ENCODE measurements at regions not wholly inside any gene's neighbourhood (a gene's known extent, or its start where the extent isn't known, plus 50 kb on each side); places are given as distances from the start of the nearest gene placed in this dataset.

DNA sequence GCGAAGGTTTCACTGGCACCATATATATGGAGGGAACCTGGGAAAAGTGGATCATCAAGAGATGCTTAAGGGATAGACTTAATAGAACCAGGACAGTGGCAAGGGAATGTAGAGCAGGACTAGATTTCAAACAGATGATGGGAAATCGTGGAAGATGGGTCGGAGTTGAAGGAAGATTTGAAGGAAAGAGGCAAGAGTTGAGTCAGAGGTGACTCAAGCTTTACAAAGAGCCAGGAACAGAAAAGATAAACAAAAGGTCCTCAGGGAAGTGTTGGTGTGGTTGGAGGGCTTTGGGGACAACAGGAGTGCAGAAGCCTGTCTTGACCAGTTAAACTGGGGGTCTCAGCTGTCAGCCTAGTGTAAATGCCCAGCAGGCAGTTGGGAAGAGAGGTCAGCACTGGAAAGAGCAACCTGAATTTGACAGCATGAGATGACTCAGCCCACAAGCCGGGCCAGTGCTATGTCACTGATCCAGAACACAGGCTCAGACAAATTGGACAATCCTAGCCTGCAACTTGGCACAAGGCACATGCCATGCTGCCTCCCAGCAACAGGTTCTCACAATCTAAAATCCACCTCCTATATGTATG lies 230.5 kb downstream of the IDS start:
- no peak for DNase-seq

DNA sequence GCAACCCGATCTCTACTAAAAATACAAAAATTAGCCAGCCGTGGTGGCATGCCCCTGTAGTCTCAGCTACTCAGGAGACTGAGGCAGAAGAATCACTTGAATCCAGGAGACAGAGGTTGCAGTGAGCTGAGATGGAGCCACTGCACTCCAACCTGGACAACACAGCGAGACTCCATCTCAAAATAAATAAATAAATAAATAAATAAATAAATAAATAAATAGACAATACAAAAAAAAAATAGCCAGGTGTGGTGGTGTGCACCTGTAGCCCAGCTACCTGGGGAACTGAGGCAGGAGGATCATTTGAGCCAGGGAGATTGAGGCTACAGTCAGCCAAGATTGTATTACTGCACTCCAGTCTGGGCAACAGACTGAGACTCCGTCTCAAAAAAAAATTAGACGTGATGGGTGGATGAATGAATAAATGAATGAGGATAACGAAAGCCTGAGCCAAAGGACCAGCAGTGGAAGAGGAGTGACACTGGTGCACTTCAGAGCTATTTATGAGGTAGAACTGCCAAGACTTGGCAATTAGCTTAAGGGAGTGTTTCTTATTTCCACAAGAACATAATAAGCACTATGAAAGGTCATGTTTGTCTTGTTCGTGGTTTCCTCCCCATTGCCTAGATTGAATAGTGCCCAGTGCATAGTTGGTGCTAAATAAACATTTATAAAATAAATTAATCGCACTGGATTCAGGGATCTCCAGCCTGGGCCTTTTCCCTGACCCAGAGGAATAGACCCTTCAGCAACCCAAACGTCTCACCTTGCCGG lies 232.2 kb downstream of the IDS start:
- no peak for DNase-seq

DNA sequence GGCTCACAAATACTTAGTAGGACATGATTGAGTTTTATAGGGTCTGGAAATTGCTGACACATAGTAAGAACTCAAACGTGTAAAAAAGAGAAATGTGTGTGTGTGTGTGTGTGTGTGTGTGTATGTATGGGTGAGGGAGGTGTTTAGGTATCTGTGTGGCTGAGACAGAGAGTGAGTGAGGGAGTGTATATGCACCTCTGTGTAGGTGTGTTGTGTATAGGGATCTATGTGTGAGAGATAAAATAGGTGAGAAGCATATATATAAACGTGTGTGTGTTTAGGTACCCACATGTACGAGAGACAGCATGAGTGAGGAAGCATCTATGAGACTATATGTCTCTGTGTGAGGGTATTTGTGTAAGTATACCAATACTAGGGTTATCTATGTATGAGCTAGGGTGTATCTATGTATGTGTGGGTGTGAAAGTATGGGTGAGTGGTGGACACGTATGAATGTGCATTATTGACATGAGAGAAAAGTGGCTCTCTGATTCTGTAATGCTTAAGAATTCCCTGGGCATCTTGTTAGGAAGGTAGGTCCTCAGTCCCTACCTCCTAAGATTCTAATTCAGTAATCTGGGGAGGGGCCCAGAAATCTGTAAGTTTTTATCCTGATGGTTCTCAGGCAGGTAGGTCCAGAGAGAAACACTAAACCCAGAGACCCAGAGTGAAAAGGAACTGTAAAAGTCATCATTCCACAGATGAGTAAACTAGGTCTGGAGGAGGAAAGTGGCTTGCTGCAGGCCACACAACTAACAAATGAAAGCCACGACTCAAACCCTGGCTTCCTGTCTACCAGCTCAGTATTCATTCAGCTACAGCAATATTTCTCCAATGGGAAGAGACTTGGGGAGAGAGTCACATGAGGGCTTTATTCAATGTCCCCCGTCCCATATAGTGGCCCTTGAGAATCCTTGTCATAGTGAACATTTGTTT lies 237.0 kb downstream of the IDS start:
- no peak for DNase-seq

DNA sequence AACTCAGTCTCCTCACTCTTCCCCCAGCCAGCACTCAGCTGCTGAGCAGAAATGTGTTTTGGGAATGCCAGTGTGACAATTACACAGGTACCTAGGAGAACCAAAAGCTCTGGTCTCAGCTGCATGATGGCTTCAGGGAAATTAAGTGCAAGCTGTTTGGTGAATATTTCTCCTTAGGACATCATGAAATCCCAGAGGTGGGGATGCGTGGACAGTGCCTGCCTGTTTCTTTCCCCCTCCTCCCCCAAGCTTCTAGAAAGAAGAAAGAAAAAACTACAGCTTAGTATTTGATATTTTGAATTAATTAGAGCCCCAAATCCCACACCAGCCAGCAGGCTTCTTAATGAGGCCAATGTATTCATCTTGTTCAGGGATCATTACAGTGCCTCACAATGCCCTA lies 243.0 kb downstream of the IDS start:
- DNase-seq: no peak

DNA sequence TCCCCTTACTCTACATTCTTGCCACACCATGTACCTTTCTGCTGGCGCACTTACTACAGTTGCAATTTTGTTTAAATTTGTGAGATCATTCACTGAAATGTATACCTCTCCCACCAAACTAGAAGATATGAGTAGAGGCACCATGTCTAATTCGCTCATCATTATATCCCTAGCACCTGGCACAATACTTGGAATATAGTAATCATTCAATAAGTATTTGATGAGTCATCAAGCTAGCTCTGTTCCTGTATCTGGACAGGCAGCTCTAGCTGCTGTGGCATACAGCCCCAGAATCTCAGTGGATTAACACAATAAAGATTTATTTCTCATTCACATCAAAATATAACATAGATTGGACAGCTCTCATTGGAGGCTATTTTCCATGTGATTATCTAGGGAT lies 245.9 kb downstream of the IDS start:
- DNase-seq: no peak

DNA sequence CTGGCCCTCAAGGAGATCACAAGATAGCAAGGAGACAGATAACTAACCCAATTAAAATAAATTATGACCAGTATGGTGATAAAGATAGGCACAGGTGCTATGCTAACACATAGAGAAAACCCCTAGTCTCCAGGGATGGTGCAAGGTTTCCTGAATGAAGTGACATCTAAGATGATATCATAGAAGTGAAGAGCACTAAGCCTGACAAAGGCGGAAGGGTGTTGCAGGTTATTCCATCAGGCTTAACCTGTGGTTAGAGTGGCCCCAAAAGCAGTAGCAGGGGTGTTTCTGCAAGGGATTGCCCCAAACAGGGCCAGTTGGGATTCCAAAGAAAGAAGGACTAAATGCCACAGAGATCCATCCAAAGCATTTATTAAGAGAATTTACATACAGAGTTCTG lies 249.2 kb downstream of the IDS start:
- no peak for DNase-seq

DNA sequence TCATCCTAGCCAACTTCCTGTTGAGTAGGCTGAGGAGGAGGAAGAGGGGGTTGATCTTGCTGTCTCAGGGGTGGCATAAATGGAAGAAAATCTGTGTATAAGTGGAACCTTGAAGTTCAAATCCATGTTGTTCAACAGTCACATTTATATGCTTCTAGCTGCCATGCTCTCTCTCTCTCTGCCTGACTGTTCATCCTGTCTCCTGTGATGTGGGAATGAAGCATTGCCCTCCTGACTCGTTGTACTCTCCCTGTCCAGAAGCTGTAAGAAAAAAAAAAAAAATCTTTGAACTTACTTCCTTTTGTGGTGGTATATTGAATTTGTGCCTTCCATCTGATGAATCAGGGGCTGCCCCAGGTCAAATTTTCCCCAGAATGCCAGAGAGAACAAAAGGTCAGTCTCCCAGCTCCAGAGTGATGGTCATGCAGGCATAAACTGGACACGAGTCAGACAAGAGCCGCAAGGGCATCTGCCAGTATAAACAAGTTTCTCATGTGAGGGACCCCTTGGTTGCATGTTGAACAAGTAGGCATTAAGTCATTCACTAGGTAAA lies 257.0 kb downstream of the IDS start:
- no peak for DNase-seq

DNA sequence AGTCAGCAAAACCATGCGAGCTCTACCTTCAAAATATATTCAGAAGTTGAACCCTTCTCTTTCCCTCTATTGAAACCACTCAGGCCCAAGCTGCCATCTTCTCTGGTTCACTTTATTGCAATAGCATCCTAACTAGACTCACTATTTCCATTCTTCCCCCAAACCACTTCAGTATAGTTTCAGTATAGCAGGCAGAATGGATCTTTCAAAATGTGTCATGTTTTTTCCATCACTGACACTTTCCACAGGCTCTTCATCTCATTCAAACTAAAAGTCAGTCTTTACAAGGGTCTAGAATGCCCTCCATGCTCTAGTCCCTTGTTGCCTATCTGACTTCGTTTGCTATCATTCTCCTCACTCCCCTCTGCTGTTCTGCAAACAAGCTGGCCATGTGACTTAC lies 274.4 kb downstream of the IDS start:
- DNase-seq: no peak

DNA sequence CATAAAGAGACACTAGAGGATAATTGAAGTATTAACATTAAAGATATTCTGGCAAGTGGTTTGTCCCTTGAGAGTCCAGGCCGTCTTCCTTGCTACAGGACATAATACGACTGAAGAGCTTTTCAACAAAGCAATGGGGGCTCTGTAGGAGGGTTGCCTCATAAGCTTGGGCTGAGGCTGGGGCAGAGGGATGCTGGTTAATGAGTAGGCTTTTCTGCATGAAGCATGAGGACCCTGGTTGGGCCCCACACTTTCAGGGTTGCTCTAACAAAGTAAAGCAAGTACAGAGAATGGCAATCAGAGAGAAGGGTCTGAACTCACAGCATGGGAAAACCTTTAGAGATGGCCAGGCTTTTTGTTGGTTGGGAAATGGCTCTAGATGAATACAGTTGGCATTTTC lies 281.3 kb downstream of the IDS start:
- DNase-seq: no peak

DNA sequence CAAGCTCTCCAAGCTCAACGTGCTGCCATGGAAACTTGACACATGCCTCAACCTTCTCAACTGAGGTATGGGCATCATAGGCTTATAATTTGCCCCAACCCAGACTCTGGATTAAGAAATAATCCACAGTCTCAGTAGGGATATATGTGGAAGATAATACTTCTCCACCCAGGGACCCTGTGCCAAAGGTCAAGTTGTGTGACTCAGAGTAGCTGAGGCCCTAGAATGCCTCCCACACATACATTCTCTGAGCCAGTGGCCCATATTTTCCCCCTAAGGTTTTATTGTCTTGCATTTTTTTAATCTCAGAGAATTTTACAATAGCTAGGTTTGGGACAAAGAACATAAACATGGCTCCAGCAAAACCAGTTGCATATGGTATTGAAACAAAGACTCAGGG lies 283.1 kb downstream of the IDS start:
- DNase-seq: no peak

DNA sequence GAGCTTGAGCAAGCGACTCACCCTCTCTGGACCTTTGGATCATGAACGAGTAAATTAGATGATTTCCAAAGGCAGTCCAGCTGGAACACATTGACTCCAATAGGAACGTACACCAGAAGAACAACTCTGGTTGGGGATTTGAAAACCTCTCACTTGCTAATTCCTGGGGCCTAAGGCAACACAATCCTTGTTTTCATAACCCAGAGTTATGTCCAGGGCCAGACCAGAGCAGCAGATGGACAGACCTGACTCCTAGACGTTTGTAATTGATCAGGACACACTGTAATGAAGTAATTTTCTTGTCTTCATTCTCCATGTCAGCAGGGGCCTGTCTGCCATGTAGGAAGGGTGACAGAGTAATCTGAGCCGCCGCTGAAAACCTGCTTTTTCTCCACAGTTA lies 283.9 kb downstream of the IDS start:
- no peak for DNase-seq

DNA sequence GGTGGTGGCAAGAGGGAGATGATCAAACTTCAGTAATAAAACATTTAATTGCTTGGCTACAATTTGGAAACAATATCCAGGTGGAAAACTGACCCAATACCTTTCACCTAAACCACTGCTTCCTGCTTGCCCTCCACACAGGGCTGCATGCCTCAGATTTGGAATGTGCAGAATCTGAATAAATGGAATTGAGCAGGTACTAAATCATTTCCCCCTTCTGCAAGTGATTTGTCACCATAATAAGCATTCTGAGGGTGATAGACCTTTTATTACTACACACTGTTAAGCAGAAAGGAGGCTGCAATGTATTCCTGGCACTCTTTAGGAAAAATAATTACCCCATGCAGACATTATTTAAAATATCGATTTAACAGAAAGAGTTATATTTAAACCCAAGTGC lies 291.8 kb downstream of the IDS start:
- no peak for DNase-seq

DNA sequence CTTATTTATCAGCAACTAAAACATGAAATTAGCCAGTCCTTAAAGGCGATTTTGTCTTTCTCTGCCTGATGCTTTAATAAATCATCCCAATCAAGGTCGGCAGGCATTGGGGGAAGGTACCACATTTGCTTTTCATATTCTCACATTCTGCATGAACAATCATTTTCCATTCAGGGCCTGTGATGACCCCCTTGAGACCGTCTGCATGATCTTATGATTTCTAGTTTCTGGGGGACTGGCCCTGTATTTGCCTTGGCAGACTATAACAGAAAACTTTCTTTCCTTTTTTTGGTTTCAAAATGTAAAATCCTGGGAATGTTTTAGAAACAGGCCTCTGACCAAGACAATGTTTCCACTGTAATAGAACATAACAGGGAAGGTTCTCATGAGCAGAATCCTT lies 296.8 kb downstream of the IDS start:
- no peak for DNase-seq

DNA sequence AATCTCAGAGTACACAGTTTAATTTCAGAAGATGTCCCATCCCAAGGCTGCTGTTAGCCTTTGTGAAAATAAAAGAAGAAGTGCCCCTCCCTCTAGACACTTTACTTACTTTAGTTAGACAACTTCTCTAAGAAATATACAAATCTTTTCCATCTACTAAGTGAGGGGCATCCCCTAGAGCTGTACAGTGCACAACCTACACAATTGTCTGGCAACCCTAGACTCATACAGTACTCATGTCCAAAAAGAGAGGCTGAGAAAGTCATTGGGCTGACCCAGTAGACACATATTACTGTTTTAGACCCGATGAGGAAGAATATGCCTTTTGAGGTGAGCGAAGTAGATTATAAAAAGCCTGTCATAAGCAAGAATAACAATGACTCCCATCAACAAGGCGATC lies 297.6 kb downstream of the IDS start:
- no peak for DNase-seq

DNA sequence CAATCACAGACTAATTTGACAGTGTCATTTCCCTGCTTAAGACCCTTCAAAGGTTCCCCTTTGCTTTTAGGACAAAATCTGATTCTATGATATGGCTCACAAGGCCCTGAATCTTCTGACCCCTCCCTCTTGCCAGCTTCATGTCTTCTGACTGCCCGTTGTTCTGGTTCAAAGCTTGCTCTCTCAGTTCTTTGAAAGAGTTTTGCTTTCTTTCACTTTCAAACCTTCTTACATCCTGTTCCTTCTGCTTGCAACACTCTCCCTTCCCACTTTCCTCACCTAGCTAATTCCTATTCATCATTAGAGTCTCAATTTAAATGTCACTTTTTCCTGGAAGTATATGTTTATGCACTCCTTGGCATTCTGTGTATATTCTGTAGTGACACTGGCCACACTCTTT lies 299.2 kb downstream of the IDS start:
- DNase-seq: no peak

DNA sequence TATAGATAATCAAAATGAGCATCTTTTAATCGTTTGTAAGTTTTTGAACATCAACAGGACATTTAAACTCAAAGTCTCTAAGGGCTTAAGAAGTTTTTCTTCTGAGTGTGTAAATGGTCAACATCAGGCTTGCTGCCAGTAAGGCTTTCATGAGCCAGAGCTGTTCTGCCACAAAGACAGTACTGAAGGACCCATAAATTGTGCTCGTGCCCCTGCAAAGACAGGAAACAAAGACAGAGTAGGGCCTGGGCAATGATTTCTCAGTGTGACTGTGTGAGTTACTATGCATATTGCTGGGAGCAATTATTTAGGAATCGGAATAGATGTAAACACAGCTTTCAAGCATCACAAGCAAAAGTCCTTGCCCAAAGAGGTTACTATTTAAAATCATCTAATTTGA lies 300.0 kb downstream of the IDS start:
- no peak for DNase-seq

DNA sequence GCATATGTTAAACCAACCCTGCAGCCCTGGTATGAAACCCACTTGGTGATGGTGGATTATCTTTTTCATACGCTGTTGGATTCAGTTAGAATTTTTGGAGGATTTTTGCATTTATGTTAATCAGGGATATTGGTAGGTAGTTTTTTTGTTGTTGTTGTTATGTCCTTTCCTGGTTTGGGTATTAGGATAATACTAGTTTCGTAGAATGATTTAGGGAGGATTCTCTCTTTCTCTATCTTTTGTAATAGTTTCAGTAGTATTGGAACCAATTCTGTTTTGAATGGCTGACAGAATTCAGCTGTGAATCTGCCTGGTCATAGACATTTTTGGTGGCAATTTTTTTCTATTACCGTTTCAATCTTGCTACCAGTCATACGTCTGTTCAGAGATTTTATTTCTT lies 305.4 kb downstream of the IDS start:
- no peak for DNase-seq

DNA sequence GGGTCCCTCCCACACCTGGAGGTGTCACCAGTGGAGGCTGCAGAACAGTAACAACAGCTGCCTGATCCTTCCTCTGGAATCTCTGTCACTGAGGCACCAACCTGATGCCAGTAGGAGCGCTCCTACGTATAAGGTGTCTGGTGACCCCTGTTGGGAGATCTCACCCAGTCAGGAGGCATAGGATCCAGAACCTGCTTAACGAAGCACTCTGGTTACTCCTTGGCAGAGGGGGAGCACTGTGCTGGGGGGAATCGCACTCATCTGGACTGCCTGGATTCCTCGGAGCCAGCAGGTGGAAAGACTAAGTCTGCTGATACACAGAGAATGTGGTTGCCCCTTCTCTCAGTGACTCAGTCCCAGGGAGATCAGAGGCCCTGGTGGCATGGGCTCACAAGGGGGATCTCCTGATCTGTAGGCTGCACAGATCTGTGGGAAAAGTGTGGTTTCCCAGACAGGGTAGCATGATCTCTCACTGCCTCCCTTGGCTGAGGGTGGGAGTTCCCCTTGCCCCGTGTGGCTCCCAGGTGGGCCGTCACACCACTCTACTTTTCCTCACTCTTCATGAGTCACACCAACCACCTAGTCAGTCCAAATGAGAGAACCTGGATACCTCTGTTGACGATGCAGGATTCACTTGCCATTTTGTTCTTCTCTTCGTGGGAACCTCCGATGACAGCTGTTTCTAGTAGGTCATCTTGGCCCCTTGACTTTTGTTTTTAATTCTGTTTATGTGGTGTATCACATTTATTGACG lies 305.9 kb downstream of the IDS start:
- no peak for DNase-seq

DNA sequence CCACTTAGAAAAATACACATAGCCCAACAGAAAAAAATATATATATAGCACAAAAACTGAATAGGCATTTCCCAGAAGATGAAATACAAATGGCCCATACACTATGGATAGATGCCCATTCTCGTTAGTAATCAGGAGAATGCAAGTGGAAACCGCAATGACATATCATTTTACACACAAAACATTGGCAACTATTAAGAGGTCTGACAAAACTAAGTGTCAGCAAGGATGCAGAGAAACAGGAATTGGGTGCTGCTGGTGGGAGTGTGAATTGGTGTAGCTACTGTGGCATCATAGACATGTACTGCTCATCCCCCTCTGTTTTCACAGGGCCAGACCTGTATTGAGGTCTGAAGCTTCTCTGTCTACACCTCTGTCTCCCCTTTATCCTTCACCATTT lies 320.0 kb downstream of the IDS start:
- no peak for DNase-seq

DNA sequence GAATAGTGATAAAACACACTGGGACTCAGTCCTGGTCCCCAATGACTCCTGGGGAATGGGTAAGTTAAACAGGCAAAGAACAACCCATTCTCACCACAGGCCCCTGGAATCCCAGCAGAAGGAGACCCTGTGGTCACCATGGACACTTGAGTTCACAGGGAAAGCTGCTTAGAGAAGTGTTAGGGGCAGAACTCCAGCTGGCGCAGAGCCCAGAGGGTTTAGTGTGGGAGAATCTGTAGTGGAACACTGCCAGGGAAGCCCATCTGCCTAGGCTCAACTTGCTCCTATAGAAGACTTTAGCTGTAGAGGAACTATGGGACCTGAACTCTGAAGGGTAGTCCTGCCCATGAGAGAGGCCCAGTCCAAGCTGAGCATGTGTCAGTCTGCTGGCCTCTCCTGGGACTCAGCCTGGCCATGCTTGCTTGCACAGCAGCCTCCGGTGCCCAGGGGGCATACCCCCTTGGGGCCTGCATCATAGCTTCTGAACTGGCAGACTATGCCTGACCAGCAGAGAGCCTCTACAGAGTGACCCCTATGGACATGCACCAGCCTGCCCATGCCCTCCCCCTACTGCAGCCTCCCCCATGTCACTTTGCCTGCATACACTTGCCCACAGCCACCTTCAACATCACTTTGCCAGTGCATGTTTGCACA lies 343.5 kb downstream of the IDS start:
- no peak for DNase-seq

DNA sequence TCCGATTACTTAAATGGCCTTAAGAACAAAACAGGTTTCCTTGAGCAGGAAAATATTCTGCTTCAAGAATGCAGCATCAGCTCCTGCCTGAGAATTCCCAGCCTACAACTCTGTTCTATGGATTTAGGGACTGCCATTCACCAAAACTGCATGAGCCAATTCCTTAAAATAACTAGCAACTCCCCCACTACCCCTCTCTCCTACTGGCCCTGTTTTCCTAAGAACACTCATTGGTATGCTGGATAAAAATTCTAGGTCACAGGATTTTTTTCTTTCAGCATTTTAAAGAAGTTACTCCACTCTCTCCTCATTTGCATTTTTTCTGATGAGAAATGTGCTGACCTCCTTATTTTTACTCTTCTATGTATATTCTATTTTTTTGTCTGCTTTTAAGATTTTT lies 347.1 kb downstream of the IDS start:
- DNase-seq: no peak

DNA sequence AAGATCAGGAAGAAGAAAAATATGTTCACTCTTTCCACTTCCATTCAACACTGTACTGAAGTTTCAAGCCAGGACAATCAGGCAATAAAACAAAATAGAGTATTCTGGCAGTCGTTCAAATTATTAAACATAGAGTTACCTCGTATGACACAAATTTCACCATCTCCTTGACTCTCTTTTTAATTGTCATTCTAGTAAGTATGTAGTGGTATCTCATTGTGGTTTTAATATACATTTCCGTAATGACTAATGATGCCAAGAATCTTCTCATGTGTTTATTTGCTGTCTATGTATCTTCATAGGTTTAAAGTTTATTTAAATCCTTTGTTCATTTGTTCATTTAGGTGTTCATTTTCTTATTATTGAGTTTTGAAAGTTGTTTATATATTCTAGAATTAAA lies 352.2 kb downstream of the IDS start:
- DNase-seq: no peak
